CD14-positive monocyte (primary cell): ENCODE measurements at regions not wholly inside any gene's neighbourhood (a gene's known extent, or its start where the extent isn't known, plus 50 kb on each side); places are given as distances from the start of the nearest gene placed in this dataset.

Experiments
- DNase-seq, 3 donors: peaks; one replicate each; pipeline ENCODE4 v3.0.0-alpha.2; 2011 to 2022
- H2AFZ ChIP-seq: 2 replicates; pipeline ENCODE4 v1.6.0; 2012; ENCODE audit warnings: mild to moderate bottlenecking, low read depth, low read length, inconsistent platforms; ENCODE audit not compliant: insufficient read depth, poor library complexity, severe bottlenecking
- H3K27ac ChIP-seq, 2 donors: 1 replicate in 1 of 2; 2 replicates in 1 of 2; pipeline ENCODE4 v1.5.1; 2012 to 2013; ENCODE audit warnings: low read length in 2 of 2, control low read depth in 1 of 2, inconsistent platforms in 1 of 2, low read depth in 1 of 2, mild to moderate bottlenecking in 1 of 2
- H3K27me3 ChIP-seq, 2 donors: one replicate each; pipeline versions ENCODE4 v1.6.0 to v1.6.1; 2011 to 2013; ENCODE audit warnings: low read length in 2 of 2; ENCODE audit not compliant: control insufficient read depth in 2 of 2, insufficient read depth in 2 of 2
- H3K36me3 ChIP-seq, 2 donors: replicated peaks in 1 of 2; 1 replicate in 1 of 2; 2 replicates in 1 of 2; pipeline versions ENCODE4 v1.5.1 to v1.6.1; 2012 to 2013; ENCODE audit warnings: low read length in 2 of 2, control low read depth in 1 of 2, inconsistent platforms in 1 of 2, mild to moderate bottlenecking in 1 of 2; ENCODE audit not compliant: insufficient read depth in 2 of 2, control insufficient read depth in 1 of 2
- H3K4me1 ChIP-seq, 2 donors: 1 replicate in 1 of 2; 2 replicates in 1 of 2; pipeline versions ENCODE4 v1.5.1 to v1.6.1; 2012 to 2013; ENCODE audit warnings: low read length in 2 of 2, control low read depth in 1 of 2, inconsistent platforms in 1 of 2, mild to moderate bottlenecking in 1 of 2, moderate library complexity in 1 of 2; ENCODE audit not compliant: insufficient read depth in 2 of 2, control insufficient read depth in 1 of 2
- H3K4me2 ChIP-seq: replicated peaks from 2 replicates; pipeline ENCODE3; 2012; ENCODE audit warnings: low read length, moderate library complexity, mild to moderate bottlenecking; ENCODE audit not compliant: poor library complexity, severe bottlenecking; ENCODE audit errors: extremely low read depth
- H3K4me3 ChIP-seq, 3 experiments: fragments of 200-600 bp in 1 of 3; sonication (generic) in 1 of 3; replicated peaks in 1 of 3; 1 replicate in 2 of 3; 2 replicates in 1 of 3; pipeline ENCODE4 v1.5.1; 2011 to 2013; ENCODE audit warnings: low read length in 3 of 3, mild to moderate bottlenecking in 3 of 3, control low read depth in 2 of 3, low read depth in 2 of 3, inconsistent platforms in 1 of 3, moderate library complexity in 1 of 3
- H3K79me2 ChIP-seq: 2 replicates; pipeline ENCODE4 v1.6.0; 2012; ENCODE audit warnings: mild to moderate bottlenecking, control low read depth, inconsistent platforms, low read length, moderate library complexity; ENCODE audit not compliant: insufficient read depth
- H3K9ac ChIP-seq: 2 replicates; pipeline ENCODE4 v1.6.0; 2017; ENCODE audit warnings: low read length, mild to moderate bottlenecking; ENCODE audit not compliant: insufficient read depth, poor library complexity, severe bottlenecking
- H3K9me3 ChIP-seq, 2 donors: replicated peaks in 1 of 2; 1 replicate in 1 of 2; 2 replicates in 1 of 2; pipeline versions ENCODE4 v1.5.1 to v1.6.1; 2012 to 2013; ENCODE audit warnings: low read length in 2 of 2, control low read depth in 1 of 2; ENCODE audit not compliant: control insufficient read depth in 1 of 2, insufficient read depth in 1 of 2
- H4K20me1 ChIP-seq: 2 replicates; pipeline ENCODE4 v1.6.0; 2012; ENCODE audit warnings: mild to moderate bottlenecking, low read length, control low read depth, moderate library complexity; ENCODE audit not compliant: insufficient read depth
- H3K27ac Mint-ChIP-seq, 7 donors: one replicate each; pipeline ENCODE4 v1.8.0; 2020; ENCODE audit warnings: mild to moderate bottlenecking in 7 of 7, mixed read lengths in 7 of 7, moderate library complexity in 6 of 7, inconsistent platforms in 2 of 7
- H3K27me3 Mint-ChIP-seq, 3 donors: one replicate each; pipeline ENCODE4 v1.8.0; 2021 to 2022; ENCODE audit warnings: low read depth in 3 of 3, mild to moderate bottlenecking in 3 of 3, mixed read lengths in 3 of 3, moderate library complexity in 3 of 3, inconsistent platforms in 1 of 3
- H3K36me3 Mint-ChIP-seq, 2 donors: one replicate each; pipeline ENCODE4 v1.8.0; 2020; ENCODE audit warnings: mixed read lengths in 2 of 2, inconsistent platforms in 1 of 2, mild to moderate bottlenecking in 1 of 2
- H3K4me1 Mint-ChIP-seq: one replicate; pipeline ENCODE4 v1.8.0; 2020; ENCODE audit warnings: mild to moderate bottlenecking, mixed read lengths
- H3K4me3 Mint-ChIP-seq, 2 donors: one replicate each; pipeline ENCODE4 v1.8.0; 2020; ENCODE audit warnings: mild to moderate bottlenecking in 2 of 2, mixed read lengths in 2 of 2, moderate library complexity in 1 of 2
- H3K9me3 Mint-ChIP-seq, 7 donors: one replicate each; pipeline ENCODE4 v1.8.0; 2020 to 2022; ENCODE audit warnings: mixed read lengths in 7 of 7, mild to moderate bottlenecking in 6 of 7, moderate library complexity in 6 of 7, inconsistent platforms in 2 of 7
- WGBS: methylation state at CpG from one replicate; pipeline ENCODE4 v1.1.5; 2013; ENCODE audit warnings: missing lambda C conversion rate; ENCODE audit not compliant: insufficient coverage; 5-methylcytosine and 5-hydroxymethylcytosine counted together
- intact Hi-C, 2 donors: fragments of 100-400 bp; cut with micrococcal nuclease; formaldehyde crosslinking; loops; one replicate each; pipeline versions ENCODE4 v1.15.0 to v1.15.1; 2023
- TF ChIP-seq, protein P1 (sequence below): fragments of 200-600 bp; IDR thresholded peaks from one replicate; pipeline ENCODE4 v1.8.0; 2022; ENCODE audit warnings: antibody characterized with exemption, mild to moderate bottlenecking

DNA sequence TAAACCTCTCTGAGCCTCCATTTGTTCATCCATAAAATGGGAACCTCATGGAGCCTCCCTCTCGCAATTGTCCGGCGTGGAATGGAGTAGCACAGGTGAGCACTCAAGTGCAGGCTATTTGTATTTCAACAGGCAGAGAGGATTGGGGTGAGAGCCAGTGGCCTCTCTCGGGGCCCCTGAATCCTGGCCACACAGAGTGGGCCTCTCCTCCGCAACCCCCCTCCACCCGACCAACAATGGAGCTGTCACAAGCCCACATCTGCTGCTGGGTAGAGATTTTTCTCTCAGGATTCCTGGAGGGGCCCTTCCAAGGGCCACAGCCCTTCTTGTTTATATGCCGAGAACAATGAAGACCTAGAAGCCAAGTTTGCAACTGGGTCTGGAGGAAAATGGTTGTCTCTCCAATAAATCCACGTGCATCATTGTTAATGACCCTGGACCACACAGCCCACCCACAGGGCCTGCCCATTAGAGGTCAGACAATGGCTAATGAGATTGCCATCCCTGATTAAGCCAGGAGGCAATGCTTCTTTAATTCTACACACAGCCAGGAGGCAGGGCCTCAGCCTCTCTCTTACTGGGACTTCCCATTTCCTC, 233.0 kb downstream of the ANKRD60 start:
- no peaks in the 10 kb centered on the region for H3K9me3 ChIP-seq
- no peak overlapping the region for H3K27ac ChIP-seq
- Mint-ChIP-seq H3K27ac (no peak overlapping the region), H3K27me3 (peaks cover 2 to 10% (median 3%) of the 10 kb centered on the region in 3 donors), H3K4me1 (peaks cover 43% of the 10 kb centered on the region), H3K9me3 (peaks cover 0 to 6% (median 0%) of the 10 kb centered on the region in 7 donors), H3K4me3 (no peak overlapping the region), H3K36me3 (peaks cover 3 to 5% of the 10 kb centered on the region in 2 donors)
- no peak for DNase-seq
- H3K9ac ChIP-seq = no peak overlapping the region
- intact Hi-C loops = no loop called here
- no peaks in the 10 kb centered on the region for H3K79me2 ChIP-seq
- H3K4me3 ChIP-seq = no peak overlapping the region
- H3K27me3 ChIP-seq = no peaks in the 10 kb centered on the region
- H2AFZ ChIP-seq = no peak overlapping the region
- no peak overlapping the region for H3K4me2 ChIP-seq
- H3K4me1 ChIP-seq = peaks cover 41 to 45% of the 10 kb centered on the region in 2 donors
- TF ChIP-seq, protein P1, sequence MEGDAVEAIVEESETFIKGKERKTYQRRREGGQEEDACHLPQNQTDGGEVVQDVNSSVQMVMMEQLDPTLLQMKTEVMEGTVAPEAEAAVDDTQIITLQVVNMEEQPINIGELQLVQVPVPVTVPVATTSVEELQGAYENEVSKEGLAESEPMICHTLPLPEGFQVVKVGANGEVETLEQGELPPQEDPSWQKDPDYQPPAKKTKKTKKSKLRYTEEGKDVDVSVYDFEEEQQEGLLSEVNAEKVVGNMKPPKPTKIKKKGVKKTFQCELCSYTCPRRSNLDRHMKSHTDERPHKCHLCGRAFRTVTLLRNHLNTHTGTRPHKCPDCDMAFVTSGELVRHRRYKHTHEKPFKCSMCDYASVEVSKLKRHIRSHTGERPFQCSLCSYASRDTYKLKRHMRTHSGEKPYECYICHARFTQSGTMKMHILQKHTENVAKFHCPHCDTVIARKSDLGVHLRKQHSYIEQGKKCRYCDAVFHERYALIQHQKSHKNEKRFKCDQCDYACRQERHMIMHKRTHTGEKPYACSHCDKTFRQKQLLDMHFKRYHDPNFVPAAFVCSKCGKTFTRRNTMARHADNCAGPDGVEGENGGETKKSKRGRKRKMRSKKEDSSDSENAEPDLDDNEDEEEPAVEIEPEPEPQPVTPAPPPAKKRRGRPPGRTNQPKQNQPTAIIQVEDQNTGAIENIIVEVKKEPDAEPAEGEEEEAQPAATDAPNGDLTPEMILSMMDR = no peak
- H3K36me3 ChIP-seq = no peaks in the 10 kb centered on the region
- WGBS = 83% methylated on average over 1 of the region's 8 CpGs
- no peaks in the 10 kb centered on the region for H4K20me1 ChIP-seq

DNA sequence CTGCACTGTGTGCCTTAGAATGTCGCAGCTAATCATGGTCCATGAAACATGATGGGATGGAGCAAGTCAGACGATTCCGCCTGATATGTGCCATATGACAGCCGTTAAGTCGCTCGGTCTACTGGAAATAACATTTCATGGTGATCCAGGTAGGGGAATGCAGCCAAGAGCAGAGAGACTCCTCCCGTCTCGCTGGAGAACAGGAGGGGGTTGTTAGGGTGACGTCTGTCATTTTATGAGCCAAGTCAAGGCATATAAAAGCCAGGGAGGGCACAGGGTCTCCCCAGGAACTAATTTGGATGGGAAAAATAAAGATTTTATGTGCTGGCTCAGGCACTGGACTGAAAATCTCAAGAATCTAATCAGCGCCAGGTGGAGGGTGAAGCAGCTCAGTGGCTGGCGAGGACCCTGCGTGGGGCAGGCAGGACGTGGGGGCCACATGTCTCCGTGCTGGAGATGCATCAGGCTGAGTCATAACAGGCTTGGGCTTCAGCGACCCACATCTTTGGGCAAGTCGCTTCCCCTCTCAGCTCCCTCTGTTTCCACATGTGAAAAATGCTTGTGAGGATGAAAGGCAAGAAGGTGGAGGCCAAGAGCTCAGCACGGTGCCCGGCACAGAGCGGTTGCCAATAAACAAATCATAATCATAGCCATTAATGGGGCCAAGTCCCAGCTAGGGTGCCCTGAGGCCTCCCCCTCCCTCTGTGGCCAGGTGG, 234.6 kb downstream of the ANKRD60 start:
- H3K36me3 Mint-ChIP-seq = peaks cover 3 to 5% of the 10 kb centered on the region in 2 donors
- no peak overlapping the region for H3K27ac Mint-ChIP-seq
- H3K4me3 Mint-ChIP-seq = no peak overlapping the region
- no peak for DNase-seq
- intact Hi-C loops = no loop called here
- Histone ChIP-seq H3K9me3 (no peaks in the 10 kb centered on the region), H3K9ac (no peak overlapping the region), H3K27me3 (no peaks in the 10 kb centered on the region), H3K4me3 (no peak overlapping the region), H3K27ac (no peak overlapping the region), H3K36me3 (no peaks in the 10 kb centered on the region), H3K4me2 (no peak overlapping the region), H2AFZ (no peak overlapping the region), H4K20me1 (no peaks in the 10 kb centered on the region), H3K79me2 (no peaks in the 10 kb centered on the region), H3K4me1 (peaks cover 25 to 29% of the 10 kb centered on the region in 2 donors)
- TF ChIP-seq, protein P1 = no peak
- H3K27me3 Mint-ChIP-seq = peaks cover 2 to 10% (median 3%) of the 10 kb centered on the region in 3 donors
- WGBS = 79% methylated on average over 16 of the region's 19 CpGs
- peaks cover 28% of the 10 kb centered on the region for H3K4me1 Mint-ChIP-seq
- H3K9me3 Mint-ChIP-seq = peaks cover 0 to 6% (median 0%) of the 10 kb centered on the region in 7 donors
